Dermis microvascular lymphatic vessel endothelial cell (primary cell): ENCODE measurements at regions not wholly inside any gene's neighbourhood (a gene's known extent, or its start where the extent isn't known, plus 50 kb on each side); places are given as distances from the start of the nearest gene placed in this dataset.
A peak's percentile ranks its signal among the peaks of the same experiment; 100 is the strongest.
"Not testable (repeated sequence)": the region's sequence is repeated elsewhere in the genome, so short reads cannot be mapped to it uniquely, and the experiment has no call there.

Source experiments
- DNase-seq, 2 donors: peaks; one replicate each; pipeline versions ENCODE4 v3.0.0 to v3.0.0-alpha.2; 2010; ENCODE audit warnings: low read depth in 2 of 2

GRCh38 chrY:26167332-26167731, 545.4 kb downstream of the CDY1 start:
- DNase-seq: not testable (repeated sequence)

GRCh38 chrY:26179326-26179725, 557.4 kb downstream of the CDY1 start:
- not testable (repeated sequence) for DNase-seq

- DNase-seq: not testable (repeated sequence)
Observed at GRCh38 chrY:26224974-26225373, 603.1 kb downstream of the CDY1 start.

GRCh38 chrY:26225468-26225867, 603.6 kb downstream of the CDY1 start:
- not testable (repeated sequence) for DNase-seq

DNA sequence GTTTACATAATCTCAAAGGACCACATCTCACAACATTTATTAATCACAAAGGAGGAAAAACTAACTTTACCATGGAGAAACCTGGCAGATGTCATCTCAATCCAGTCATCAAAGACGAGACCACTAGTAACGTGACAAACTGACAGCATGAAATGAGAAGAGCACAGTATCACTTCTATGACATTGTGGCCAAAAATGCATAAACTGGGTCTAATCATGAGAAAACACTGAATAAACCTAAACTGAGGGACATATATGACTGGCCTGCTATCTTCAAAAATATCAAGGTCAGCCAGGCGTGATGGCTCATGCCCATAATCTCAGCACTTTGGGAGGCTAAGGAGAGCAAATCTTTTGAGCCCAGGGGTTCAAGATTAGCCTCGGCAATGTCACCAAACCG, 619.0 kb downstream of the CDY1 start:
- DNase-seq: not testable (repeated sequence)

DNA sequence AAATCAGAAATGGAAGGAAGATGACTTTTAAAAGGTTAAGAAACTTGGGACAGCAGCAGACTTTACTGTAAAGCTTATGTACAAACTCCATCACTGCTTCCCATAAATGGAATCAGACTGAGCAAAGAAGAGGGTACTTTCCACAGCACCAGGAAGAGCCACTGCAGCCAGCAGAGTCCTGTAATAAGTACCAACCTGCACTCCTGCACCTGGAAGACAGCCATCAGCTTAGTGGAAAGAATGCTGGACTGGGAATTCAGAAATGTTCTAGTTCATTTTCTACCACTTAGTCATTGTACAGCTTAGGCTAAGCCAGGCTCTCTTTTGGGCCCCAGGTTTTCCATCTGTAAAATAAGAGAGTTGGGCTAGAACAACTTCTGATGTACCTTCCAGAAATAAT, 632.3 kb downstream of the CDY1 start:
- not testable (repeated sequence) for DNase-seq

GRCh38 chrY:26265449-26265848, 643.5 kb downstream of the CDY1 start:
- DNase-seq: not testable (repeated sequence)

GRCh38 chrY:26268421-26268820, 646.5 kb downstream of the CDY1 start:
- not testable (repeated sequence) for DNase-seq

DNA sequence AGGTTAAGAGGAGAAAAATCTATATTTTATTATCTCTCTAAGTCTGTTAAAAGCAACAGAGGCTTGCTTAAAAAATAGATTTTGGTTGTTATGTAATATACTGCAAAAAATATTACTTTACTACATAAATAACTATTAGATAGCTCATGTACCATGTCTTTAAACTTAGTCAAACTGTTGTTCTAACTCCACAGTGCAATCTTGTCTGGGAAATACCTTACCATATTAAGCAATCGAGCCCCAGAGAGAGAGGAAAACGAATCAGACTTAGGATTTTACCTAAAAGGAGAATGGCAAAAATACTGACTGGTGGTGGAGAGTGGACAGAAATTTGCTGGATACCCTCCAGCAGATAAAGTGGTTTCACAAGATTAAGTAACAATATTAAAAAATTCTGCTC, 647.0 kb downstream of the CDY1 start:
- not testable (repeated sequence) for DNase-seq

- DNase-seq: not testable (repeated sequence)
Observed at GRCh38 chrY:26273089-26273488, 651.2 kb downstream of the CDY1 start.

DNA sequence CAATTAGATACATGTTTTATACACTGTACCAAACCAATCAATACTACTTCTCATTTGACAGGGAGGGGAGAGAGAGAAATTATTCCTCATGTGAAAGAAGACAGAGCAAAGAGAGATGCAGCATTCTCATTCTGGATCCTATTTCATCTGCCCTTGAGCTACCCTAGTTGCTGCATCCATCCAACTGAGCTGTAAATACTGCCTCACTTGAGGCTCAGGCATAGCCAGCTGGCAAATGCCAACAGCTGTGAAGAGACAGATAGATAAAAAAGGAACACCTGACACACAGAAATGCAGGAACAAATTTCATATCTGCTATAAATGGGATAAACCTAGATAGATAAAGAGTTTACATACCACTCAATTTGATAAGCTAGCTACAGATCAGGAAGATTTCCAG, 684.1 kb downstream of the CDY1 start:
- DNase-seq: not testable (repeated sequence)

DNA sequence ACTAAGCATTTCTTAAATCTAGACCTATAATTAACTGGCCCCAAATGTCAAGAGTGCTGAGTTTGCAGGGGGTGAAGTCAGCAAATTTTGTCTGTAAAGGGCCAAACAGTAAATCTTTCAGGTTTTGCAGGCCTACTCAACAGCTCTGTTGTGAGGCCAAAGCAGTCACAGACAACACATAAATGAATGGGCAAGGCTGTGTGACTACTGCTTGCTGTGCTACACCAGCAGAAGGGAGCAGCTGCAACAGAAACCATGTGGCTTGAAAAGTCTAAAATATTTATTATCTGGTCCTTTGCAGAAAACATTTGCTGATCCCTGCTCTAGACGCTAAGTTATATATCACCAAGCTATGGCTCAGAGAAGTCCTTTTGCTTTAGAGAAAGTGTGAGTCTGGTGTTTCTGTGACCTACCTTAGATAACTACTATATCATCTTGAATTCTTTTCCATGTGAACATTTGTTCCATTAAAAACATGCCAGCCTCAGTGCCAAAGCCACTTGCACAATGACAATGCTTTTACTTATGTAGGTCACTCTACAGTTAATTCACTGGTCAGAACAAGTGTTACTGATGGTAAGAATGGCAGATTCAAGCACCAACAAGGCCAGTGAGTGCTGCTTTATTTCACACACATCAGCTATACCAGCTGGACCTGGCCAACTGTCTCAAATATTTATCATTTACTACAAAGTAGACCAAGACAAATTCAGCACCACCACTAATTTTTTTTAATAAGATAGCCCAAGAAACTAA, 684.9 kb downstream of the CDY1 start:
- not testable (repeated sequence) for DNase-seq

DNA sequence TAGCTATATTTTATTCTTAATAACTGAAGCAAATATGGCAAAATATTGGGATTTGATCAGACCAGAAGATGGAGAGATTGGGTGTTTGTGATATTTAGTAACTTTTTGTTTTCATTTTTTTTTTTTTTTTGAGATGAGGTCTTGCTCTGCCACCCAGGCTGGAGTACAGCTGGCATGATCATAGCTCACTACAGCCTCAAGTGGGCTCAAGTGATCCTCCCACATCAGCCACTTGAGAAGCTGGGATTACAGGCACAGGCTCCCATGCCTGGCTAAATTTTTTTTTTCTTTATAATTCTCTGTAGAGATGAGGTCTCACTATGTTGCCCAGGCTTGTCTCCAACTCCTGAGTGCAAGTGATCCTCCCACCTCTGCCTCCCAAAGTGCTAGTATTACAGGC, 686.4 kb downstream of the CDY1 start:
- not testable (repeated sequence) for DNase-seq

DNA sequence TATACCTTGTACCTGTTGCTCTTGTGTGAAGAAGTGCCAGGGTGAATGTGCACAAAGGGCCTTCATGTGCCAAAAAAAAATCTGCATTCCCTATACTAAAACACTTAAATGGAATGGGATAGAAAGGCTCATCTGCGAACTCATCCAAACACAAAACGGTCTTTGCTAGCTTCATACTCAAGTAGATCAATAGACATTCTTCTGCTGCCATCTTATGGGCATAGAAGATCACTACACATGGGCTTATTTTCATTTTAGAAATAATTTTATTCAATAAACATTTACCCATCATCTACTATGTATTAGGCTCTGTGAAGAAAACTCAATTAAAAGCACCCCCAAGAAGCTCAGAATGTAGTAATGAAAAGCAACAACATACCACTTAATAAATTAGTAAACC, 693.1 kb downstream of the CDY1 start:
- peak in 1 of 2 donors; percentile 2 for DNase-seq

DNA sequence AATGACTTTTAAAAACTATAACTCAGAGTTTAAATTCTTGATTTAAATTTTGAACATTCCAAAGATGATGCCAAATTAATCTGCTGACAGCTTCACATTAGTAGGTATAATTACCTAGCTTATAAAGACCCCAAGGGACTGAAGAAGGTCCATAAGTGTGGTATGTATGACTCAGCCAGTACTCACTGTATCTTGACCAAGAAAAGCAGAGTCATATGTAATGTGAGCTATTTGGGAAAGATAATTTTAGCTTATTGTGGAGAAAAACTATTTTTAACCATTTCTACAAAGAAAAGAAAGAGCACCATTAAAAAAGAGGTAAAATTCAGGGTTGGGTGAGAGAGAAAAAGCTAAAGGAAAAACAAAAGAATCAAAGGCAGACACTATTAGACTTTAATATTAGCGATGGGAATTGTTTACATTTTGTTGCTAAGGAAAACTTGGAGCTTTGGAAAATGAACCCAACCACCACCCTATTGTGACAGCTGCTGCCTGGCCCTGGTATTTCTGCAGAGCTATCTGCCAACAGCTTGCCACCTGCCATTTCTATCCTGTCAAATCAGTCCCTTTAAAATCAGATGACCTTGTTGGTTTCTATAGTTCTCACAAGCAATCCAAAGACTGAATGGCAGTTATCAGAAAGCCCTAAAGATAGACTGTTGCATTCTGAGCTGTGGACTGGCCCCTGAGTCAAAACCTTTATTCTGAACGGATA, 697.7 kb downstream of the CDY1 start:
- DNase-seq: not testable (repeated sequence)

GRCh38 chrY:26322756-26323155, 700.8 kb downstream of the CDY1 start:
- DNase-seq: not testable (repeated sequence)

DNA sequence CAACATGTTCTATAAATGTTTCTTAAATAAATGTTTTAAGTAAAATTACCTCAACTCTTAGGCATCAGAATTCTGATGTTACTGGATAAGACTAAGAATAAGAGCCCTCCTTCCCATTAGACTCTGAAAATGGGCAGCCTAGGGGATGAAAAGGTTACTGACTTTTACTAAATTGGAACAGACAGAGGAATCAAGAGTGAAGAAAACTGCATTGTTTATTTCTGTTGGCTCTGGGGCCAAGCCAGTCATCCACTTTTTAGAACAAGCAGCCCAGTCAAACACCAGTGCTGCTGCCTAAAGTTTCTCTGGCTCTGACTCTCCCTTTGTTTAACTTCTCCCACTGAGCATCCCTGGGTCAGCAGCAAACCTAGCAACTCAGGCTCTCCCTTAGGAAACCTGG, 731.0 kb downstream of the CDY1 start:
- not testable (repeated sequence) for DNase-seq

DNA sequence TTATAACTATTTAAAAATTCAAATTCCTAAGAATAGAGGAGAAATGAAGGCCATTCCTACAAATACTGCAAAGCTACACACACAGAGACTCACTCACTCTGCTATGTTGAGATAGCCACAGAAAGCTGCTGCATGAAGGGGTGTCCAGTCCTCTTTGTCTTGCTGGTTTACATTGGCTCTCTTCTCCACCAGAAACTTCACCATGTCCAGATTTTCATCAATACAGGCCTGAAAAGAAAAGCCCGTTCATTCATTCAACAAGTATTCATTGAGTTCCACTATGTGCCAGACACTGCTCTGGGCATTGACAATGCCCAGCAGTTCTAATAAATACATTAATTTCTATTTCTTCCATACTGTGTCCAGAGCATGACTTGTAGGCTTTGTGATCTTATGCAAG, 732.3 kb downstream of the CDY1 start:
- no peak for DNase-seq

- not testable (repeated sequence) for DNase-seq
Observed at GRCh38 chrY:26359869-26360268, 738.0 kb downstream of the CDY1 start.

DNA sequence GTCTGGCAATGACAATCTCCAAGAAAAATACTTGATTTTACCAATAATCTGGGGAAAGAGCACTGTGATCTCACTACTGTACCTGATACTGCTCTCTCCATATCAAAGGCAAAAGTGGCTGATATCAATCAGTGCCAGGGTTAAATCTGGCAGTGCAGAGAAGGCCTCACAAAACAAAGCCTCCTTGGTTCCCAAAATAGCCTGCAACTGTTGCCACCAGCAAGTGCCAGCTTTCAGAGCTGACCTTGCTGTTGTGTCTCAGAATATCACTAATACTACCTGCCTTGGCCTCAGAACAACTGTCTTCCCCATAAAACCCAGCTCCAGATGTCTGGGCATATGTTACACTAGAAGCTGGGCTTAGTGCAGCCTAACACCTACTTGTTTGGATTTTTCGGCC, 738.6 kb downstream of the CDY1 start:
- DNase-seq: not testable (repeated sequence)

DNA sequence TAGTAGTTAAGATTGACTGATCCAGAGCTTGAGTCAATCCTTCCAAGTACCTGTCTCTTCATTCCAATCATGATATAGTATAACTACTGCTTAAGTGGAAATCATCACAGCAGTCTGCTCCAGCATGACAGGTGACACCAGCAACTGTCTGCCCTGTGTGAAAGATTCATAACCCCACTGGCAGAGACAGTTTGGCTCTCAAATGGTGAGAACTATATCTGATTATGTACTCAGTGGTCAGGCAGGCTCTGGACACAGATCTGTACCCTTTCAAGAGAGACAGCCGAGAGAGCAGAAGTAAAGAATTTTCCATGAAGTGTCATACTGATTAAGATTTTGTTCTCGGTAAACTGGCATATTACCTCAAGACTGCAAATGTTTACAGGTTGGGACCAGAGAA, 741.5 kb downstream of the CDY1 start:
- DNase-seq: not testable (repeated sequence)

DNA sequence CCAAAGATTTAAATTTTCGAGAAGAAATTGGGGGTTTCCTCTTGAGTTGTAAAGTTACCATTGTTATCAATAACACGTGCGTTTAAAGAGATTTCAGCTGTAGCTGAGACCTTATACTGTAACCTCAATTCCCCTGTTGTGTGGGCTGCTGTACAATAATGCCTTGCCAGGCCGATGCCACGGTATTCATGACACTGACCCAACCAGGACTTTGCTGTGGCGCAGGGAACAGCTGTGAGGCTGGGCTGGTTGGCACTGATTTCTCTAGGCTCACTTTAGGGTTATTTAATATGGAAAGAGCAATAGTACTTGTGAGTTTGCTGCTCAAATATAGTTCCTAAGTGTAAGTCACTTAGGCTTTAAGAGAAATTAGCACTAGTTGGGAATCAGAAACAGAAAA, 744.2 kb downstream of the CDY1 start:
- not testable (repeated sequence) for DNase-seq

DNA sequence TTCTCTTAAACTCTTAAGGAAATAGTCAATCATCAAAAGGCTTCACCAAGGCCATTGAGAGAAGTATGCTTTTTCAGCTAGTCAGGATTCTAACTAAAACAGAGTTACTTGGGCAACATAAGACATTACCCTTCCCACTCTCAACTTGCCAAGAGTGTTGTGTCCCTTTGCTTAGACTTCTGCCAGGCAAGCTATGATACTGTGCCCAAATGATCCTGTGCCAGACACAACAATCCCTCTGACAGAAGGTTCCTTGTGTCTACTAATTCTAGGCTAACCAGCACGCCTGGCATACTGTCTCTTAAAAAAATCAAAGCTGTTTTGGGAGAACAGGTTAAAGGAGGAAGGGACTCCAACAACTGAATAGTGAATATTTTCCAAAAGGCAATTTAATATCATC, 750.6 kb downstream of the CDY1 start:
- DNase-seq: not testable (repeated sequence)
